GM23338 (cell line): ENCODE measurements at regions not wholly inside any gene's neighbourhood (a gene's known extent, or its start where the extent isn't known, plus 50 kb on each side); places are given as distances from the start of the nearest gene placed in this dataset.

ENCODE experiments used
- ATAC-seq: fragments of 200-7000 bp; cut with Tn5 transposase; 3 replicates; pipeline ENCODE4 v1.9.1; 2020
- DNase-seq: peaks from one replicate; pipeline ENCODE4 v3.0.0-alpha.2; 2015; ENCODE audit warnings: low spot score
- H2AFZ ChIP-seq: fragments of 200-600 bp; sonication (generic); 2 replicates; pipeline ENCODE4 v1.8.0; 2016; ENCODE audit warnings: antibody characterized with exemption, mild to moderate bottlenecking, moderate library complexity
- H3F3A ChIP-seq: fragments of 200-600 bp; sonication (generic); replicated peaks from 2 replicates; pipeline ENCODE4 v1.8.0; 2017; ENCODE audit warnings: antibody characterized with exemption, mixed run types, low read depth
- H3K27ac ChIP-seq: fragments of 200-600 bp; sonication (generic); 2 replicates; pipeline ENCODE4 v1.6.1; 2016; ENCODE audit warnings: low read depth
- H3K27me3 ChIP-seq: fragments of 200-600 bp; sonication (generic); 2 replicates; pipeline ENCODE4 v1.8.0; 2016; ENCODE audit warnings: mild to moderate bottlenecking, mixed run types, moderate library complexity; ENCODE audit not compliant: insufficient read depth
- H3K36me3 ChIP-seq: fragments of 200-600 bp; sonication (generic); 2 replicates; pipeline ENCODE4 v1.8.0; 2016; ENCODE audit warnings: mild to moderate bottlenecking; ENCODE audit not compliant: insufficient read depth
- H3K4me1 ChIP-seq: fragments of 200-600 bp; sonication (generic); 2 replicates; pipeline ENCODE4 v1.8.0; 2016; ENCODE audit warnings: mild to moderate bottlenecking, moderate library complexity; ENCODE audit not compliant: insufficient read depth
- H3K4me2 ChIP-seq: fragments of 200-600 bp; sonication (generic); 2 replicates; pipeline ENCODE4 v1.7.1; 2017; ENCODE audit warnings: mixed run types
- H3K4me3 ChIP-seq: fragments of 200-600 bp; sonication (generic); 2 replicates; pipeline ENCODE4 v1.6.1; 2016; ENCODE audit warnings: mixed run types
- H3K79me2 ChIP-seq: fragments of 200-600 bp; sonication (generic); replicated peaks from 2 replicates; pipeline ENCODE4 v1.8.0; 2017; ENCODE audit warnings: mild to moderate bottlenecking; ENCODE audit not compliant: insufficient read depth
- H3K9me2 ChIP-seq: fragments of 200-600 bp; sonication (generic); 2 replicates; pipeline ENCODE4 v1.8.0; 2017; ENCODE audit not compliant: insufficient read depth
- H4K20me1 ChIP-seq: fragments of 200-600 bp; sonication (generic); replicated peaks from 2 replicates; pipeline ENCODE4 v1.8.0; 2017; ENCODE audit warnings: mild to moderate bottlenecking; ENCODE audit not compliant: insufficient read depth
- H3K27ac Mint-ChIP-seq: 2 replicates; pipeline ENCODE4 v1.8.0; 2020; ENCODE audit warnings: inconsistent platforms, mild to moderate bottlenecking, moderate library complexity, mixed read lengths
- H3K27me3 Mint-ChIP-seq: 3 replicates; pipeline ENCODE4 v1.8.0; 2022; ENCODE audit warnings: low read depth, mild to moderate bottlenecking, moderate library complexity, mixed read lengths, inconsistent platforms; ENCODE audit not compliant: insufficient read depth, poor library complexity
- H3K36me3 Mint-ChIP-seq: 3 replicates; pipeline ENCODE4 v1.8.0; 2021; ENCODE audit warnings: low read depth, mild to moderate bottlenecking, inconsistent platforms, moderate library complexity, mixed read lengths
- H3K4me1 Mint-ChIP-seq: 3 replicates; pipeline ENCODE4 v1.8.0; 2020; ENCODE audit warnings: mild to moderate bottlenecking, inconsistent platforms, mixed read lengths
- H3K4me3 Mint-ChIP-seq: 3 replicates; pipeline ENCODE4 v1.8.0; 2021; ENCODE audit warnings: moderate library complexity, mild to moderate bottlenecking, inconsistent platforms, mixed read lengths
- H3K9me3 Mint-ChIP-seq: 3 replicates; pipeline ENCODE4 v1.8.0; 2020; ENCODE audit warnings: moderate library complexity, mild to moderate bottlenecking, inconsistent platforms, mixed read lengths
- CREB1 ChIP-seq: fragments of 250-450 bp; sonication (Bioruptor Pico); IDR thresholded peaks from 2 replicates; pipeline ENCODE4 v1.5.0; 2020; ENCODE audit warnings: low read depth, mild to moderate bottlenecking, moderate library complexity
- CTCF ChIP-seq, 2 experiments: fragments of 200-600 bp in 1 of 2; sonication (generic) in 1 of 2; conservative IDR thresholded peaks; 2 replicates each; pipeline versions ENCODE4 v1.5.1 to v1.6.1; 2016 to 2017; ENCODE audit warnings: antibody characterized with exemption in 2 of 2, low read depth in 2 of 2, mild to moderate bottlenecking in 2 of 2, moderate library complexity in 1 of 2
- ETS1 ChIP-seq: IDR thresholded peaks from 2 replicates; pipeline ENCODE4 v1.6.1; 2016; ENCODE audit warnings: antibody characterized with exemption
- EZH2 ChIP-seq: fragments of 200-600 bp; sonication (generic); IDR thresholded peaks from one replicate; pipeline ENCODE4 v1.8.0; 2017; ENCODE audit warnings: antibody characterized with exemption, mild to moderate bottlenecking, low read depth; ENCODE audit not compliant: unreplicated experiment
- EZH2phosphoT487 ChIP-seq: fragments of 200-600 bp; sonication (generic); IDR thresholded peaks from one replicate; pipeline ENCODE4 v1.8.1; 2018; ENCODE audit warnings: antibody characterized with exemption; ENCODE audit not compliant: unreplicated experiment
- JUNB ChIP-seq: IDR thresholded peaks from one replicate; pipeline ENCODE4 v1.6.1; 2016; ENCODE audit warnings: antibody characterized with exemption; ENCODE audit not compliant: unreplicated experiment
- NANOG ChIP-seq: IDR thresholded peaks from 2 replicates; pipeline ENCODE4 v1.6.1; 2016; ENCODE audit warnings: antibody characterized with exemption, borderline replicate concordance
- POLR2AphosphoS5 ChIP-seq: IDR thresholded peaks from 2 replicates; pipeline ENCODE4 v1.6.1; 2016; ENCODE audit warnings: antibody characterized with exemption, low read depth
- REST ChIP-seq: IDR thresholded peaks from one replicate; pipeline ENCODE4 v1.6.1; 2018; ENCODE audit warnings: antibody characterized with exemption; ENCODE audit not compliant: unreplicated experiment
- STAT1 ChIP-seq: IDR thresholded peaks from one replicate; pipeline ENCODE4 v1.6.1; 2016; ENCODE audit warnings: antibody characterized with exemption; ENCODE audit not compliant: unreplicated experiment
- ZNF114 ChIP-seq: fragments of 250-450 bp; sonication (Bioruptor Pico); IDR thresholded peaks from 2 replicates; pipeline ENCODE4 v1.5.0; 2020; ENCODE audit warnings: mild to moderate bottlenecking, moderate library complexity
- ZNF331 ChIP-seq: fragments of 250-450 bp; sonication (Bioruptor Pico); IDR thresholded peaks from 2 replicates; pipeline ENCODE4 v1.5.0; 2020; ENCODE audit warnings: low read depth, mild to moderate bottlenecking, moderate library complexity
- ZNF462 ChIP-seq: fragments of 250-450 bp; sonication (Bioruptor Pico); IDR thresholded peaks from 2 replicates; pipeline ENCODE4 v1.5.0; 2020; ENCODE audit warnings: mild to moderate bottlenecking, moderate library complexity

GRCh38 chr4:147343692-147344091 lies 137.2 kb upstream of the EDNRA start:
- peaks cover 3% of the 10 kb centered on the region; the same call in 2 of the 3 replicates for H3K4me1 Mint-ChIP-seq

More at GRCh38 chr4:147343692-147344091, 137.2 kb upstream of the EDNRA start:
- Histone ChIP-seq H2AFZ (no peak overlapping the region), H3F3A (no peaks in the 10 kb centered on the region), H3K4me2 (no peak overlapping the region), H3K27me3 (no peaks in the 10 kb centered on the region), H3K27ac (no peak overlapping the region), H3K9me2 (peaks cover 16% of the 10 kb centered on the region), H3K4me3 (no peak overlapping the region), H3K4me1 (no peaks in the 10 kb centered on the region), H3K36me3 (no peaks in the 10 kb centered on the region), H4K20me1 (no peaks in the 10 kb centered on the region), H3K79me2 (no peaks in the 10 kb centered on the region)
- TF ChIP-seq STAT1 (no peak), ZNF331 (CRISPR knock-in tag) (no peak), REST (no peak), ZNF114 (no peak), EZH2phosphoT487 (no peak), CTCF (conservative IDR thresholded peaks at IDR 0.05; ENCODE audit: low read depth in 2 of 2) (no peak), NANOG (no peak), EZH2 (no peak), POLR2AphosphoS5 (no peak), ETS1 (no peak), CREB1 (CRISPR knock-in tag) (no peak), ZNF462 (CRISPR knock-in tag) (no peak), JUNB (no peak)
- DNase-seq, result no peak
- Mint-ChIP-seq H3K36me3 (no peaks in the 10 kb centered on the region), H3K9me3 (no peaks in the 10 kb centered on the region), H3K4me3 (no peak overlapping the region), H3K27me3 (no peaks in the 10 kb centered on the region), H3K27ac (no peak overlapping the region)
- ATAC-seq, result no peak
